ENCODE measurements at regions not wholly inside any gene's neighbourhood (a gene's known extent, or its start where the extent isn't known, plus 50 kb on each side); places are given as distances from the start of the nearest gene placed in this dataset.

DNA sequence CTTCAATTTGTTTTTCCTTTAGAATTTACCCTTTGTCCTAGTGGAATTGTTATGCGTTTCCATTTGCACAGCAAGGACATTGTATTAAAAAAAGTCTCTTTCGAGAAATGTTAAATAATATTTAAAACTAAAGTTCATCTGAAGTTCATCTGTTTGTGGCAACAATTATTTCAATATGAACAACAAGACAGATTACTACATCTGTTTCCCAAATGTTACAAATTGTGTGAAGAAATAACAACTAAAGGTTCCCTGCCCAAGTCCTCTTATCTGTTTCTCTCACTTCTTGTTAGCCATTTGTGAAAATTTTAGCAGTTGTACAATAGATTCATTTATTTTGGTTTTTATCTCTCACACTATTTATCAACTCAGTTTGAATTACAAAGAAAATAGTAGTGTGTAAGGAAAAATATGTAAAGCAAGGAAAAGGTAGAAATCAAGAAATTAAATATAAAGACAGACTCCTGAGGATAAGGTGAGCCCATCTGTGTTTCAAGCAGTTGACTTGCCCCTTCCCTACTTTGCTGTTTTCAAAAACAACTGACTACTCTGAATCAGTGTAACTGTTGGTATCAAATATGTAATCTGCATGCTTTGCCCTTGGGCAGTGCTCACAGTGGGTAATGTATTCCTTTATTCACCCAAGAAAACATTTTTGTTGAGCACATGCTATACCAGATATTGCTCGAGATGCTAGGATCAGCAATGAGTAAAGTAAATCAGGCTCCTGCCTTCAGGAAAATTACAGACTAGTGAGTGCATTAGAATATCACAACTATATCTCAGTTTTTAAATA lies 118.9 kb upstream of the PCDH7 start:
- POLR2A ChIA-PET, result no interaction called here
- Histone ChIP-seq H3K4me1 (ENCODE audit: control insufficient read depth, insufficient read depth, low read length) (no peaks in the 10 kb centered on the region), H3K9me3 (ENCODE audit: control insufficient read depth, insufficient read depth, low read depth, low read length) (no peaks in the 10 kb centered on the region), H3K36me3 (ENCODE audit: control insufficient read depth in 2 of 2, insufficient read depth in 1 of 2, low read length in 2 of 2) (no peaks in the 10 kb centered on the region), H3K4me3 (ENCODE audit: low read depth, low read length) (no peak overlapping the region), H3K27ac (ENCODE audit: extremely low read depth, low read depth, low read length) (no peak overlapping the region)
- TF ChIP-seq HOXD13 (CRISPR knock-in tag; IDR thresholded peaks at IDR 0.05; ENCODE audit: borderline replicate concordance) (no peak), ZNF510 (tag by site-specific recombination; IDR thresholded peaks at IDR 0.05; ENCODE audit: insufficient replicate concordance) (no peak), SP7 (tag by site-specific recombination; IDR thresholded peaks at IDR 0.05) (no peak), ZSCAN30 (tag by site-specific recombination; IDR thresholded peaks at IDR 0.05) (no peak), ZNF623 (tag by site-specific recombination; IDR thresholded peaks at IDR 0.05) (no peak), RBAK (tag by site-specific recombination; IDR thresholded peaks at IDR 0.05) (no peak), WT1 (tag by site-specific recombination; IDR thresholded peaks at IDR 0.05) (no peak), ZNF701 (tag by site-specific recombination; IDR thresholded peaks at IDR 0.05) (no peak), FEZF1 (tag by site-specific recombination; IDR thresholded peaks at IDR 0.05) (no peak), SCRT1 (tag by site-specific recombination; IDR thresholded peaks at IDR 0.05; ENCODE audit: borderline replicate concordance) (no peak), TCF7L2 (IDR thresholded peaks at IDR 0.05; ENCODE audit: borderline replicate concordance, low read depth, low read length) (no peak), ZNF596 (tag by site-specific recombination; IDR thresholded peaks at IDR 0.05) (no peak), ZNF341 (tag by site-specific recombination; IDR thresholded peaks at IDR 0.05; ENCODE audit: low read depth) (no peak), ZNF157 (tag by site-specific recombination; IDR thresholded peaks at IDR 0.05) (no peak), SCRT2 (tag by site-specific recombination; IDR thresholded peaks at IDR 0.05) (no peak)
- TF ChIP-seq, protein P1, sequence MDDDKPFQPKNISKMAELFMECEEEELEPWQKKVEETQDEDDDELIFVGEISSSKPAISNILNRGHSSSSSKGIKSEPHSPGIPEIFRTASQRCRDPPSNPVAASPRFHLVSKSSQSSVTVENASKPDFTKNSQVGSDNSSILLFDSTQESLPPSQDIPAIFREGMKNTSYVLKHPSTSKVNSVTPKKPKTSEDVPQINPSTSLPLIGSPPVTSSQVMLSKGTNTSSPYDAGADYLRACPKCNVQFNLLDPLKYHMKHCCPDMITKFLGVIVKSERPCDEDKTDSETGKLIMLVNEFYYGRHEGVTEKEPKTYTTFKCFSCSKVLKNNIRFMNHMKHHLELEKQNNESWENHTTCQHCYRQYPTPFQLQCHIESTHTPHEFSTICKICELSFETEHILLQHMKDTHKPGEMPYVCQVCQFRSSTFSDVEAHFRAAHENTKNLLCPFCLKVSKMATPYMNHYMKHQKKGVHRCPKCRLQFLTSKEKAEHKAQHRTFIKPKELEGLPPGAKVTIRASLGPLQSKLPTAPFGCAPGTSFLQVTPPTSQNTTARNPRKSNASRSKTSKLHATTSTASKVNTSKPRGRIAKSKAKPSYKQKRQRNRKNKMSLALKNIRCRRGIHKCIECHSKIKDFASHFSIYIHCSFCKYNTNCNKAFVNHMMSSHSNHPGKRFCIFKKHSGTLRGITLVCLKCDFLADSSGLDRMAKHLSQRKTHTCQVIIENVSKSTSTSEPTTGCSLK (tag by site-specific recombination; IDR thresholded peaks at IDR 0.05), result no peak
- TF ChIP-seq, protein P2, sequence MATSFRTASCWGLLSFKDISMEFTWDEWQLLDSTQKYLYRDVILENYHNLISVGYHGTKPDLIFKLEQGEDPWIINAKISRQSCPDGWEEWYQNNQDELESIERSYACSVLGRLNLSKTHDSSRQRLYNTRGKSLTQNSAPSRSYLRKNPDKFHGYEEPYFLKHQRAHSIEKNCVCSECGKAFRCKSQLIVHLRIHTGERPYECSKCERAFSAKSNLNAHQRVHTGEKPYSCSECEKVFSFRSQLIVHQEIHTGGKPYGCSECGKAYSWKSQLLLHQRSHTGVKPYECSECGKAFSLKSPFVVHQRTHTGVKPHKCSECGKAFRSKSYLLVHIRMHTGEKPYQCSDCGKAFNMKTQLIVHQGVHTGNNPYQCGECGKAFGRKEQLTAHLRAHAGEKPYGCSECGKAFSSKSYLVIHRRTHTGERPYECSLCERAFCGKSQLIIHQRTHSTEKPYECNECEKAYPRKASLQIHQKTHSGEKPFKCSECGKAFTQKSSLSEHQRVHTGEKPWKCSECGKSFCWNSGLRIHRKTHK (tag by site-specific recombination; IDR thresholded peaks at IDR 0.05), result no peak
- TF ChIP-seq, protein P3, sequence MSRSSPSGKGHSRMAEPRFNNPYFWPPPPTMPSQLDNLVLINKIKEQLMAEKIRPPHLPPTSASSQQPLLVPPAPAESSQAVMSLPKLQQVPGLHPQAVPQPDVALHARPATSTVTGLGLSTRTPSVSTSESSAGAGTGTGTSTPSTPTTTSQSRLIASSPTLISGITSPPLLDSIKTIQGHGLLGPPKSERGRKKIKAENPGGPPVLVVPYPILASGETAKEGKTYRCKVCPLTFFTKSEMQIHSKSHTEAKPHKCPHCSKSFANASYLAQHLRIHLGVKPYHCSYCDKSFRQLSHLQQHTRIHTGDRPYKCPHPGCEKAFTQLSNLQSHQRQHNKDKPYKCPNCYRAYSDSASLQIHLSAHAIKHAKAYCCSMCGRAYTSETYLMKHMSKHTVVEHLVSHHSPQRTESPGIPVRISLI (tag by site-specific recombination; IDR thresholded peaks at IDR 0.05), result no peak
- TF ChIP-seq, protein P4, sequence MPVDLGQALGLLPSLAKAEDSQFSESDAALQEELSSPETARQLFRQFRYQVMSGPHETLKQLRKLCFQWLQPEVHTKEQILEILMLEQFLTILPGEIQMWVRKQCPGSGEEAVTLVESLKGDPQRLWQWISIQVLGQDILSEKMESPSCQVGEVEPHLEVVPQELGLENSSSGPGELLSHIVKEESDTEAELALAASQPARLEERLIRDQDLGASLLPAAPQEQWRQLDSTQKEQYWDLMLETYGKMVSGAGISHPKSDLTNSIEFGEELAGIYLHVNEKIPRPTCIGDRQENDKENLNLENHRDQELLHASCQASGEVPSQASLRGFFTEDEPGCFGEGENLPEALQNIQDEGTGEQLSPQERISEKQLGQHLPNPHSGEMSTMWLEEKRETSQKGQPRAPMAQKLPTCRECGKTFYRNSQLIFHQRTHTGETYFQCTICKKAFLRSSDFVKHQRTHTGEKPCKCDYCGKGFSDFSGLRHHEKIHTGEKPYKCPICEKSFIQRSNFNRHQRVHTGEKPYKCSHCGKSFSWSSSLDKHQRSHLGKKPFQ (tag by site-specific recombination; IDR thresholded peaks at IDR 0.05), result no peak
- TF ChIP-seq, protein P5, sequence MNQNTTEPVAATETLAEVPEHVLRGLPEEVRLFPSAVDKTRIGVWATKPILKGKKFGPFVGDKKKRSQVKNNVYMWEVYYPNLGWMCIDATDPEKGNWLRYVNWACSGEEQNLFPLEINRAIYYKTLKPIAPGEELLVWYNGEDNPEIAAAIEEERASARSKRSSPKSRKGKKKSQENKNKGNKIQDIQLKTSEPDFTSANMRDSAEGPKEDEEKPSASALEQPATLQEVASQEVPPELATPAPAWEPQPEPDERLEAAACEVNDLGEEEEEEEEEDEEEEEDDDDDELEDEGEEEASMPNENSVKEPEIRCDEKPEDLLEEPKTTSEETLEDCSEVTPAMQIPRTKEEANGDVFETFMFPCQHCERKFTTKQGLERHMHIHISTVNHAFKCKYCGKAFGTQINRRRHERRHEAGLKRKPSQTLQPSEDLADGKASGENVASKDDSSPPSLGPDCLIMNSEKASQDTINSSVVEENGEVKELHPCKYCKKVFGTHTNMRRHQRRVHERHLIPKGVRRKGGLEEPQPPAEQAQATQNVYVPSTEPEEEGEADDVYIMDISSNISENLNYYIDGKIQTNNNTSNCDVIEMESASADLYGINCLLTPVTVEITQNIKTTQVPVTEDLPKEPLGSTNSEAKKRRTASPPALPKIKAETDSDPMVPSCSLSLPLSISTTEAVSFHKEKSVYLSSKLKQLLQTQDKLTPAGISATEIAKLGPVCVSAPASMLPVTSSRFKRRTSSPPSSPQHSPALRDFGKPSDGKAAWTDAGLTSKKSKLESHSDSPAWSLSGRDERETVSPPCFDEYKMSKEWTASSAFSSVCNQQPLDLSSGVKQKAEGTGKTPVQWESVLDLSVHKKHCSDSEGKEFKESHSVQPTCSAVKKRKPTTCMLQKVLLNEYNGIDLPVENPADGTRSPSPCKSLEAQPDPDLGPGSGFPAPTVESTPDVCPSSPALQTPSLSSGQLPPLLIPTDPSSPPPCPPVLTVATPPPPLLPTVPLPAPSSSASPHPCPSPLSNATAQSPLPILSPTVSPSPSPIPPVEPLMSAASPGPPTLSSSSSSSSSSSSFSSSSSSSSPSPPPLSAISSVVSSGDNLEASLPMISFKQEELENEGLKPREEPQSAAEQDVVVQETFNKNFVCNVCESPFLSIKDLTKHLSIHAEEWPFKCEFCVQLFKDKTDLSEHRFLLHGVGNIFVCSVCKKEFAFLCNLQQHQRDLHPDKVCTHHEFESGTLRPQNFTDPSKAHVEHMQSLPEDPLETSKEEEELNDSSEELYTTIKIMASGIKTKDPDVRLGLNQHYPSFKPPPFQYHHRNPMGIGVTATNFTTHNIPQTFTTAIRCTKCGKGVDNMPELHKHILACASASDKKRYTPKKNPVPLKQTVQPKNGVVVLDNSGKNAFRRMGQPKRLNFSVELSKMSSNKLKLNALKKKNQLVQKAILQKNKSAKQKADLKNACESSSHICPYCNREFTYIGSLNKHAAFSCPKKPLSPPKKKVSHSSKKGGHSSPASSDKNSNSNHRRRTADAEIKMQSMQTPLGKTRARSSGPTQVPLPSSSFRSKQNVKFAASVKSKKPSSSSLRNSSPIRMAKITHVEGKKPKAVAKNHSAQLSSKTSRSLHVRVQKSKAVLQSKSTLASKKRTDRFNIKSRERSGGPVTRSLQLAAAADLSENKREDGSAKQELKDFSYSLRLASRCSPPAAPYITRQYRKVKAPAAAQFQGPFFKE (tag by site-specific recombination; IDR thresholded peaks at IDR 0.05; ENCODE audit: borderline replicate concordance), result no peak
- CTCF ChIA-PET, result no interaction called here
